Activated CD4-positive, alpha-beta memory T cell treated with anti-CD3 and anti-CD28 coated beads, Interleukin-2, amount 10 ng/mL, durations not matched to agents 7 days and 5 days (primary cell): ENCODE measurements at regions not wholly inside any gene's neighbourhood (a gene's known extent, or its start where the extent isn't known, plus 50 kb on each side); places are given as distances from the start of the nearest gene placed in this dataset.
"Not testable (repeated sequence)": the region's sequence is repeated elsewhere in the genome, so short reads cannot be mapped to it uniquely, and the experiment has no call there.

Experiments
- CTCF ChIA-PET: fragments of 350-600 bp; sonication (Branson Sonifier 250); formaldehyde crosslinking; loops from one replicate; lab custom pipeline; 2021; ENCODE audit warnings: antibody characterized with exemption, inconsistent platforms; lab: Charles Lee
- POLR2A ChIA-PET: fragments of 350-600 bp; sonication (Branson Sonifier 250); formaldehyde crosslinking; loops from one replicate; lab custom pipeline; 2021; ENCODE audit warnings: antibody characterized with exemption; lab: Charles Lee
- DNase-seq: peaks from one replicate; pipeline ENCODE4 v3.0.0-alpha.2; 2020
- H3K27ac Mint-ChIP-seq: one replicate; pipeline ENCODE4 v1.8.0; 2021; ENCODE audit warnings: mild to moderate bottlenecking, mixed read lengths
- H3K27me3 Mint-ChIP-seq: one replicate; pipeline ENCODE4 v1.8.0; 2021; ENCODE audit warnings: mixed read lengths
- H3K36me3 Mint-ChIP-seq: one replicate; pipeline ENCODE4 v1.8.0; 2021; ENCODE audit warnings: low read depth, mixed read lengths
- H3K4me1 Mint-ChIP-seq: one replicate; pipeline ENCODE4 v1.8.0; 2021; ENCODE audit warnings: mixed read lengths
- H3K4me3 Mint-ChIP-seq: one replicate; pipeline ENCODE4 v1.8.0; 2021; ENCODE audit warnings: mild to moderate bottlenecking, mixed read lengths
- H3K9me3 Mint-ChIP-seq: one replicate; pipeline ENCODE4 v1.8.0; 2021; ENCODE audit warnings: mixed read lengths

DNA sequence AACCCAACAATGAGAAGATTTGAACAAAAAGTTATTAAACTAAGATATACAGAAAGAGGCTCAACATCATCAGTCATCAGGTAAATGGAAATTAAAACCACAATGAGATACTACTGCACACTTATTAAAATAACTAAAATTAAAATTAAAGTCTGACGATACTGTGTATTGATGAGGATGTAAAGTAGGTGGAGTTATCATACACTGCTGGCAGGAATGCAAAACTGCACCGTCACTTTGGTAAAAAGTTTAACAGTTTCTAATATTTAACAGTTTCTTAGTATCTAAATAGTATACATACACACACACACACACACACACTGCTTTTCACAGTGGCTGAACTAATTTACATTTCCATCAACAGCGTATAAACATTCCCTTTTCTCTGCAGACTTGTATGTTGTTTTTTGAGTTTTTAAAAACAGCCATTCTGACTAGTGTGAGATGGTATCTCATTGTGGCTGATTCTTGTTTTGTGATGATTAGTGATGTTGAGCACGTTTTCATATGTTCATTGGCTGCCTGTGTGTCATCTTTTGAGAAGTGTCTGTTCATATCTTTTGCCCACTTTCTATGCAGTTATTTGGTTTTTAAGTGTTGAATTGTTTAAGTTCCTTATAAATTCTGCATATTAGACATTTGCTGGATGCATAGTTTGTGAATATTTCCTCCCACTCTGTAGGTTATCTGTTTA lies 726.9 kb upstream of the CHAC2 start:
- Mint-ChIP-seq H3K27me3 (no peaks in the 10 kb centered on the region), H3K36me3 (no peaks in the 10 kb centered on the region), H3K27ac (no peak overlapping the region), H3K4me1 (peaks cover 9% of the 10 kb centered on the region), H3K4me3 (no peak overlapping the region), H3K9me3 (peaks cover 7% of the 10 kb centered on the region)
- CTCF ChIA-PET: no interaction called here
- POLR2A ChIA-PET: no interaction called here
- DNase-seq: no peak

- Mint-ChIP-seq H3K4me1 (peaks cover 4% of the 10 kb centered on the region), H3K27ac (no peak overlapping the region), H3K36me3 (no peaks in the 10 kb centered on the region), H3K9me3 (peaks cover 4% of the 10 kb centered on the region), H3K4me3 (no peak overlapping the region), H3K27me3 (no peaks in the 10 kb centered on the region)
- no peak for DNase-seq
- CTCF ChIA-PET: no interaction called here
- POLR2A ChIA-PET: no interaction called here
Measured at GRCh38 chr2:53036196-53036595, 731.4 kb upstream of the CHAC2 start.

GRCh38 chr2:53035153-53035552 lies 732.5 kb upstream of the CHAC2 start:
- Mint-ChIP-seq H3K36me3 (no peaks in the 10 kb centered on the region), H3K27me3 (no peaks in the 10 kb centered on the region), H3K9me3 (no peaks in the 10 kb centered on the region), H3K27ac (no peak overlapping the region), H3K4me1 (no peaks in the 10 kb centered on the region), H3K4me3 (no peak overlapping the region)
- POLR2A ChIA-PET: no interaction called here
- CTCF ChIA-PET: no interaction called here
- no peak for DNase-seq

DNA sequence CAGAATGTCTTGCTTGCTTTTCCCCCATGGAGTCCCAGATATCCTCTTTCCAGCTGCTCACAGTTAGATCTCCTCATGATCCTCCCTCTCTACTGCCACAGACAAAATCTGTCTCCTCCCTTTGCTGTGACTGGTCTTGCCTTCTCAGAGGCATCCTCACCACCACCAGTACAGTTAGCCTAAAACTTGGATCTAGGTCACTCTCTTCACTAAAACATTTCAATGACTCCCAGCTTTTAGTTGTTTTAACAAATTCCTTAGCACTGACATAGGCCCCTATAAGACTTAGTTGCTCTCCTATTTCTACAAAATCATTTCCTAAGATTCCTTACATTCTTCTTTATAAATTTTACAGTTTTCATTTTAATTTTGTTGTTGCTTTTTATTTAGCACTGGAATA lies 734.2 kb upstream of the CHAC2 start:
- H3K9me3 Mint-ChIP-seq: peaks cover 3% of the 10 kb centered on the region
- no peak overlapping the region for H3K27ac Mint-ChIP-seq
- H3K4me1 Mint-ChIP-seq: no peaks in the 10 kb centered on the region
- ChIA-PET CTCF (no interaction called here), POLR2A (no interaction called here)
- H3K36me3 Mint-ChIP-seq: no peaks in the 10 kb centered on the region
- DNase-seq: no peak
- H3K27me3 Mint-ChIP-seq: no peaks in the 10 kb centered on the region
- no peak overlapping the region for H3K4me3 Mint-ChIP-seq

DNA sequence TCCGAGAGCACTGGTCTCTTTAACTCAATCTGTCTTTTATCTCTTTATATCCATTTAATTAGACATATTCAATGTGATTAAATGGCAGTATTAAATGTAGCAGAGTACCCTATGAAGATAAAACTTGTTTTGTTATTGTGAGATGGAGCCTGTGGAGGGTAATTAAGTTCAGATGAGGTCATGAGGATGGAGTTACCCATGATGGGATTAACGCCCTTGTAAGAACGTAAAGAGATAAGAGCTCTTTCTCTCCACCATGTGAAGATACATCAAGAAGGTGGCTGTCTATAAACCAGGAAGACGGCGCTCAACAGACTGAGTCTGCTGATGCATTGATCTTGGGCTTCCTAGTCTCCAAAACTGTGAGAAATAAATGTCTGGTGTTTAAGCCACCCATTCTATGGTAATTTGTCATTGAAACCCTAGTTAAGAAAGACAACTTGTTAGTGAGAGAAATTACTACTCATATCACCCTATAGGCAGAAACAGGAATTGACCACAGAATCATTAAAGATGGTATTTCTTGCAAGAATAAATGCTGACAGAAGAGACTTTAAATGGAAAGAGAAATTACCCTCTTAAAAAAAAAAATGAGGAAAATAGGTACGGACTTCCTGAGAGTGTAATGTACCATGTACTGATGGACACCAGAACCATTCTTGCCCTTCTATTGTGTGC lies 738.7 kb upstream of the CHAC2 start:
- no peak overlapping the region for H3K4me3 Mint-ChIP-seq
- H3K27ac Mint-ChIP-seq: no peak overlapping the region
- H3K4me1 Mint-ChIP-seq: no peaks in the 10 kb centered on the region
- ChIA-PET CTCF (no interaction called here), POLR2A (interaction anchor here (0.6 kb wide), 1 partner anchor 25 kb away, joined by 3 read pairs; no protein-coding TSS in a partner anchor)
- peaks cover 3% of the 10 kb centered on the region for H3K9me3 Mint-ChIP-seq
- H3K27me3 Mint-ChIP-seq: no peaks in the 10 kb centered on the region
- no peak for DNase-seq
- H3K36me3 Mint-ChIP-seq: no peaks in the 10 kb centered on the region

DNA sequence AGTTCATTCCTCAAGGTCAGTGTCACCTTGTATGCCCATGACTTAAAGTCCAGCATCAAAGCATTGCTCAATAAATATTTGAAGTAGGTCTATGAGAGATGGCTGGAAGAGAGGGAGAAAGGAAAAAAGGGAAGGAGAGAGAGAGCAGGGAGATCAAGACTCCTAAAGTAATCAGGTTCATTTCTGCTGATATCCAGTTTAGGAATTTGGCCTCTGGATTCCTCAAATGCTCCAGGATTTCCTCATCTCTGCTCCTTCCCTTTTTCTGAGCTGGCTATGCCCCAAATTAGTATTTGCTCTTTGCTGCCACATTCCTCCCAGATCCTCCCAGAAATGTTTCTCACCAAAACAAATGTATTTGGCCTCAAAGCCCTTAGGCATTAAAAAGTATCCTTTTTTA lies 739.4 kb upstream of the CHAC2 start:
- POLR2A ChIA-PET: no interaction called here
- no peaks in the 10 kb centered on the region for H3K4me1 Mint-ChIP-seq
- H3K36me3 Mint-ChIP-seq: no peaks in the 10 kb centered on the region
- DNase-seq: no peak
- peaks cover 8% of the 10 kb centered on the region for H3K9me3 Mint-ChIP-seq
- CTCF ChIA-PET: no interaction called here
- H3K4me3 Mint-ChIP-seq: no peak overlapping the region
- H3K27ac Mint-ChIP-seq: no peak overlapping the region
- H3K27me3 Mint-ChIP-seq: no peaks in the 10 kb centered on the region

DNA sequence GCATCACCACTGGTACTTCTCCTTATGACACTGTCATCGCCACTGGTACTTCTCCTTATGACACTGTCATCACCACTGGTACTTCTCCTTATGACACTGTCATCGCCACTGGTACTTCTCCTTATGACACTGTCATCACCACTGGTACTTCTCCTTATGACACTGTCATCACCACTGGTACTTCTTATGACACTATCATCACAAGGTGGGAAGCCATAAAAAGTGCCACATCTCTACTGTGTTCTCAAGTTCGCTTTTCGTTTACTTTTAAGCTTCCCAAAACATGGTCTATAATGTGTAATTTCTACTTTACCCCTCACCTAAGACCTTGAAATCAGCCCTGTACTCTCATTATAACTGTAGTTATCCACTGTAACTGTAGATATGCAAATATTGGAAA lies 745.4 kb upstream of the CHAC2 start:
- CTCF ChIA-PET, POLR2A ChIA-PET: not testable (repeated sequence)

DNA sequence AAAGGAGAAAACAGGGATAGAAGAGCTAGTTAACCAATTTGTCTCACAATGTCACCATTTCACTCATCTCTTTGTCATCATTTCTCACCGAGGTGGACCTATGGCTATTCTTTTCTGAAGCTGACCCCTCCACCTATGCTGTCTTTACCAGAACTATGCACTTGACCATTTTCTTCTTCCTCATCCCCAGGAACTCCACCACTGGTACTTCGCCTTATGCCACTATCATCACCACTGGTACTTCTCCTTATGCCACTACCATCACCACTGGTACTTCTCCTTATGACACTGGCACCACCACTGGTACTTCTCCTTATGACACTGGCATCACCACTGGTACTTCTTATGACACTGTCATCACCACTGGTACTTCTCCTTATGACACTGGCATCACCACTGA lies 745.8 kb upstream of the CHAC2 start:
- POLR2A ChIA-PET: no interaction called here
- no peaks in the 10 kb centered on the region for H3K36me3 Mint-ChIP-seq

More for the DNA sequence above, 745.4 kb upstream of the CHAC2 start:
- H3K27ac Mint-ChIP-seq, H3K9me3 Mint-ChIP-seq, H3K4me3 Mint-ChIP-seq, H3K4me1 Mint-ChIP-seq, DNase-seq, H3K36me3 Mint-ChIP-seq, H3K27me3 Mint-ChIP-seq: not testable (repeated sequence)

DNA sequence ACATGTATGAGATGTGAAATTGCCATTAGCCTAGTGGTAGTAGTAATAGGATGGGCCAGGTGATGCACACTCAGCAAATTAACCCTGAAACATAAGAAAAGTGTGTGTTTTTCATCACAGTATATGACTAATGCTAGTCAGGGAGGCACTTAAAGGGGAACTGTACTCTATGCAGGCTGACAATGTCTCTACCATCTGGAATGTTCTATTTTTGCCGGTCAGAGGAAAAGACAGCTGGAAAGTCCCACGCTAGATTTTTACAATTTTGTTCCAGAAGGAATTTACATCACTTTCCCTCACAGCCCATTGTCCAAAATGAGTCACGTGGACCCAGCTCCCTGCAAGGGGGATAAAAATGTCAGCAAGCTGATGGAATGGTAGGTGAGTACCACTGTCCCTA lies 746.3 kb upstream of the CHAC2 start:
- Mint-ChIP-seq H3K4me1 (no peaks in the 10 kb centered on the region), H3K36me3 (no peaks in the 10 kb centered on the region), H3K4me3 (no peak overlapping the region), H3K9me3 (peaks cover 6% of the 10 kb centered on the region), H3K27ac (no peak overlapping the region), H3K27me3 (no peaks in the 10 kb centered on the region)
- POLR2A ChIA-PET: no interaction called here
- no peak for DNase-seq
- CTCF ChIA-PET: no interaction called here

More for the DNA sequence above, 745.8 kb upstream of the CHAC2 start:
- no peak overlapping the region for H3K27ac Mint-ChIP-seq
- no peaks in the 10 kb centered on the region for H3K4me1 Mint-ChIP-seq
- no peak overlapping the region for H3K4me3 Mint-ChIP-seq
- peaks cover 6% of the 10 kb centered on the region for H3K9me3 Mint-ChIP-seq
- H3K27me3 Mint-ChIP-seq: no peaks in the 10 kb centered on the region
- CTCF ChIA-PET: no interaction called here
- DNase-seq: no peak

DNA sequence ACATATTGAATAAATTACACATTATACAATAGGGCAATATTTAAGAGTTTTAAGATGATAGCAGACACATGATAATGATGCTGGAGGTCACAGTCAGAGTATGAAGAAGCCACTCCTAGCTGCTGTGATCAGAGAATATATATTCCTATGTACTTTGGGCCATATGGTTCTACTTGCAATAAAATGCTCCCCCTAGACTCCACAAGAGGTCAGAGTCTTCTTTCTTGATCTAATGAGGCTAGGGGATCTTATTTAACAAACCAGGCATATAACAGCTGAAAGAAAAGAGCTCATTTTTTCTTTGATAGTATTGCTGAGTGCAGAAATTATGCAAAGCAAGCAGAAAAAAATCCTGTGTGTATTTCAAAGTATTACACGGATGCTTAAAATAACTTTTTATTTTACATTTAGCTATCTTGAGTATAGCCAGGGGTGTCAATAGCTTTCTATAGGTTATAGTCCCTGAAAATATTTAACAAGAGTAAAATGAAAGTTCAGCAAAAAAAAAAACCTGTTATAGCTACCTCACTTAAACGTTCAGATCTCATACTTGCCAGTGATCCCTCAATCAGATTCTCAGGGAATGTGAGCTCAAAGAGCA lies 748.7 kb upstream of the CHAC2 start:
- Mint-ChIP-seq H3K27ac (no peak overlapping the region), H3K9me3 (peaks cover 6% of the 10 kb centered on the region), H3K4me3 (no peak overlapping the region), H3K27me3 (no peaks in the 10 kb centered on the region), H3K36me3 (no peaks in the 10 kb centered on the region), H3K4me1 (no peaks in the 10 kb centered on the region)
- DNase-seq: no peak
- POLR2A ChIA-PET: no interaction called here
- CTCF ChIA-PET: no interaction called here

GRCh38 chr2:53006980-53007379 lies 760.6 kb upstream of the CHAC2 start:
- no peak for DNase-seq
- POLR2A ChIA-PET: no interaction called here
- H3K4me3 Mint-ChIP-seq: no peak overlapping the region

DNA sequence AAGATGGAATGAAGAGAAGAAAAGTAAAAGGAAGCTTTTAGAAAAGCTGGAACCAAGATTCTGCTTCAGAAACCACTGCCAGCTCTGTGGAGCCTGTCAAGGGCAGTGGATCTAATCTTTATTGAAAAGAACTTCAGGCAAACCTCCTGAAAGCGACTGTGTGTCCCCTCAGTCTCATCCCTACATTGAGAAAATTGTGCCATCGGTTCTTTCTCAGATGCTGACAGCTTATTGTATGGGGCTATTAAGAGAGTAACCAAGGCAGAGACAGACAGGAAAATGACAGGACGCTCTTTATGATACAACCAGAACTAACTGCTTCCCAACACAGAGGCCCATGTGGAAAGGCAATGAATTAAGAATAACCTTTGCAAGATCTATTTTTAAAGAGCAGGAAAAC lies 763.2 kb upstream of the CHAC2 start:
- Mint-ChIP-seq H3K27ac (no peak overlapping the region), H3K36me3 (no peaks in the 10 kb centered on the region), H3K4me3 (no peak overlapping the region), H3K27me3 (no peaks in the 10 kb centered on the region), H3K4me1 (no peaks in the 10 kb centered on the region), H3K9me3 (no peaks in the 10 kb centered on the region)
- POLR2A ChIA-PET: no interaction called here
- CTCF ChIA-PET: no interaction called here
- DNase-seq: no peak

More at GRCh38 chr2:53006980-53007379, 760.6 kb upstream of the CHAC2 start:
- CTCF ChIA-PET: no interaction called here
- H3K27ac Mint-ChIP-seq: no peak overlapping the region
- H3K4me1 Mint-ChIP-seq: no peaks in the 10 kb centered on the region
- no peaks in the 10 kb centered on the region for H3K27me3 Mint-ChIP-seq
- no peaks in the 10 kb centered on the region for H3K9me3 Mint-ChIP-seq
- H3K36me3 Mint-ChIP-seq: no peaks in the 10 kb centered on the region

GRCh38 chr2:52995424-52995823 lies 772.2 kb upstream of the CHAC2 start:
- Mint-ChIP-seq H3K9me3 (peaks cover 10% of the 10 kb centered on the region), H3K4me3 (no peak overlapping the region), H3K27me3 (no peaks in the 10 kb centered on the region), H3K27ac (no peak overlapping the region), H3K36me3 (no peaks in the 10 kb centered on the region), H3K4me1 (no peaks in the 10 kb centered on the region)
- no peak for DNase-seq
- CTCF ChIA-PET: no interaction called here
- POLR2A ChIA-PET: no interaction called here
